ENCODE measurements at regions not wholly inside any gene's neighbourhood (a gene's known extent, or its start where the extent isn't known, plus 50 kb on each side); places are given as distances from the start of the nearest gene placed in this dataset.

DNA sequence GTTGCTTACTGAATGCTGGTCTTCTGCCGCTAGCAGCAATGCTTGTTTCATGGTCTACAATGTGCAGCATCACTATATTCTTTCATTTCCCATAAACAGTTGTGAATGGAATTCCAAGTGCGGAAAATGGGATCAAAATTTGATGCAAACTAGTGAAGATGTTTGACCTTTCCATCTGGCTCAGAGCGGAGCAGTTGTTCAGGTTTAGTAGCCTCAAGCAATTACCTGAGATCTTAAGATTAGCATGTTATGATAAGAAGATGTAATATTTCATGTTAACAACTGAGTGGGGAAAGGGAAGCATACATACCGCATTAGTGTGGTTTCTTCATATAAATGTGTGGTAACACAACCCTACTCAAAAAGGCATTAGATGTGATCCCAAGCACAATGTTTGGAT is 221.1 kb upstream of the CFAP20DC start:
- no peak for TF ChIP-seq EZH2 (IDR thresholded peaks at IDR 0.05; ENCODE audit: borderline replicate concordance, low read depth, low read length, poor library complexity, severe bottlenecking)
- TF ChIP-seq, protein P1, sequence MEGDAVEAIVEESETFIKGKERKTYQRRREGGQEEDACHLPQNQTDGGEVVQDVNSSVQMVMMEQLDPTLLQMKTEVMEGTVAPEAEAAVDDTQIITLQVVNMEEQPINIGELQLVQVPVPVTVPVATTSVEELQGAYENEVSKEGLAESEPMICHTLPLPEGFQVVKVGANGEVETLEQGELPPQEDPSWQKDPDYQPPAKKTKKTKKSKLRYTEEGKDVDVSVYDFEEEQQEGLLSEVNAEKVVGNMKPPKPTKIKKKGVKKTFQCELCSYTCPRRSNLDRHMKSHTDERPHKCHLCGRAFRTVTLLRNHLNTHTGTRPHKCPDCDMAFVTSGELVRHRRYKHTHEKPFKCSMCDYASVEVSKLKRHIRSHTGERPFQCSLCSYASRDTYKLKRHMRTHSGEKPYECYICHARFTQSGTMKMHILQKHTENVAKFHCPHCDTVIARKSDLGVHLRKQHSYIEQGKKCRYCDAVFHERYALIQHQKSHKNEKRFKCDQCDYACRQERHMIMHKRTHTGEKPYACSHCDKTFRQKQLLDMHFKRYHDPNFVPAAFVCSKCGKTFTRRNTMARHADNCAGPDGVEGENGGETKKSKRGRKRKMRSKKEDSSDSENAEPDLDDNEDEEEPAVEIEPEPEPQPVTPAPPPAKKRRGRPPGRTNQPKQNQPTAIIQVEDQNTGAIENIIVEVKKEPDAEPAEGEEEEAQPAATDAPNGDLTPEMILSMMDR (conservative IDR thresholded peaks at IDR 0.05; ENCODE audit: low read depth, low read length), result no peak
